ENCODE measurements at regions not wholly inside any gene's neighbourhood (a gene's known extent, or its start where the extent isn't known, plus 50 kb on each side); places are given as distances from the start of the nearest gene placed in this dataset.

DNA sequence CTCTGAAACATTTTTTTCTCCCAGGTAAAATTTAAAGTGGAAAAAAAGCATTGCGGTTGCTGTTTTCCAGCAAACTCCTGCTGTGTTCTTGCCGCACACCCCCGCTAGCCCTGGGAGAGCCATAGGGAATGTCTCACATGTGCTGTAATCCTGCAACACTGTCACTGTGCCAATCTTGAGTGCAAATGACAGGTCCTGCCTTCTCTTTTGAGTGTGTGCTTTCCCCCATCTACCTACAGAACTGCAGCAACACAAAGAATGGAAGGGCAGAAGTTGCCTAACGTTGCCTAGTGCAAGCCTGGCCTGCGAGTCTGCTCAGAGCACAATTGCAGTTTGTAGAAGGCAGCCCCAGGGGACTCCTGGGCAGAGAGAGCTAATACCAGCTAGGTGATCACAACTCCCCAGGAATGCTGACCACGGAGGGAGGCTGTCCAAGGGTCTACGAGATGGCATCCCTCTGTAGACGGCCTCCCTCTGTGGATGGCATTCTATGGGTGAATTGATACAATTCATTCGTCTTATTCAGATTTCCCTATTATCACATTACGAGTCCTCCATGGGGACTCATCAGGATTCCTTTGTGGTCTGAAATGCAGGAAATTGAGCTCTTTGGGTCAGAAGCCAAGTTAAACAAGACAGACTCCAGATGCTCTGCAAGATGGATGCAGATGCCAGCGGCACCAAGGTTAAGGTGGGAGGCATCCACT lies 172.6 kb upstream of the S1PR3 start:
- TF ChIP-seq CTCF (IDR thresholded peaks at IDR 0.05; ENCODE audit: unreplicated experiment): no peak
- no TSS peak for BruUV-seq (replicated peaks)
- Mint-ChIP-seq H3K36me3 (ENCODE audit: insufficient read depth, unreplicated experiment) (no peaks in the 10 kb centered on the region), H3K27ac (ENCODE audit: unreplicated experiment) (no peak overlapping the region), H3K27me3 (ENCODE audit: unreplicated experiment) (peaks cover 23% of the 10 kb centered on the region), H3K9me3 (ENCODE audit: low read depth, unreplicated experiment) (no peaks in the 10 kb centered on the region), H3K4me1 (ENCODE audit: low read depth, unreplicated experiment) (no peaks in the 10 kb centered on the region), H3K4me3 (ENCODE audit: low read depth, unreplicated experiment) (no peak overlapping the region)
- DNase-seq: no peak
- CTCF ChIA-PET: interaction anchor here (0.6 kb wide), 1 partner anchor 1678 kb away, joined by 3 read pairs; no protein-coding TSS in a partner anchor
- intact Hi-C loops (cut with micrococcal nuclease; ENCODE audit: unreplicated experiment): no loop called here

GRCh38 chr9:88819476-88819875 lies 171.8 kb upstream of the S1PR3 start:
- H3K4me1 Mint-ChIP-seq (ENCODE audit: low read depth, unreplicated experiment): no peaks in the 10 kb centered on the region
- intact Hi-C loops (cut with micrococcal nuclease; ENCODE audit: unreplicated experiment): no loop called here
- no peak for TF ChIP-seq CTCF (IDR thresholded peaks at IDR 0.05; ENCODE audit: unreplicated experiment)
- DNase-seq: no peak
- peaks cover 29% of the 10 kb centered on the region for H3K27me3 Mint-ChIP-seq (ENCODE audit: unreplicated experiment)
- H3K4me3 Mint-ChIP-seq (ENCODE audit: low read depth, unreplicated experiment): no peak overlapping the region
- no TSS peak for BruUV-seq (replicated peaks)
- H3K36me3 Mint-ChIP-seq (ENCODE audit: insufficient read depth, unreplicated experiment): no peaks in the 10 kb centered on the region
- CTCF ChIA-PET: no interaction called here
- no peak overlapping the region for H3K27ac Mint-ChIP-seq (ENCODE audit: unreplicated experiment)
- no peaks in the 10 kb centered on the region for H3K9me3 Mint-ChIP-seq (ENCODE audit: low read depth, unreplicated experiment)

- no peak for TF ChIP-seq CTCF (IDR thresholded peaks at IDR 0.05; ENCODE audit: unreplicated experiment)
- no TSS peak for BruUV-seq (replicated peaks)
- intact Hi-C loops (cut with micrococcal nuclease; ENCODE audit: unreplicated experiment): no loop called here
- H3K9me3 Mint-ChIP-seq (ENCODE audit: low read depth, unreplicated experiment): no peaks in the 10 kb centered on the region
- no peaks in the 10 kb centered on the region for H3K4me1 Mint-ChIP-seq (ENCODE audit: low read depth, unreplicated experiment)
- H3K36me3 Mint-ChIP-seq (ENCODE audit: insufficient read depth, unreplicated experiment): no peaks in the 10 kb centered on the region
- DNase-seq: no peak
- peaks cover 29% of the 10 kb centered on the region for H3K27me3 Mint-ChIP-seq (ENCODE audit: unreplicated experiment)
- no peak overlapping the region for H3K27ac Mint-ChIP-seq (ENCODE audit: unreplicated experiment)
- H3K4me3 Mint-ChIP-seq (ENCODE audit: low read depth, unreplicated experiment): no peak overlapping the region
- CTCF ChIA-PET: no interaction called here
These were observed 171.2 kb upstream of the S1PR3 start for GRCh38 chr9:88820055-88820454.

- intact Hi-C loops (cut with micrococcal nuclease; ENCODE audit: unreplicated experiment): no loop called here
- Mint-ChIP-seq H3K4me1 (ENCODE audit: low read depth, unreplicated experiment) (no peaks in the 10 kb centered on the region), H3K4me3 (ENCODE audit: low read depth, unreplicated experiment) (no peak overlapping the region), H3K27me3 (ENCODE audit: unreplicated experiment) (peaks cover 27% of the 10 kb centered on the region), H3K27ac (ENCODE audit: unreplicated experiment) (no peak overlapping the region), H3K9me3 (ENCODE audit: low read depth, unreplicated experiment) (no peaks in the 10 kb centered on the region), H3K36me3 (ENCODE audit: insufficient read depth, unreplicated experiment) (no peaks in the 10 kb centered on the region)
- no peak for TF ChIP-seq CTCF (IDR thresholded peaks at IDR 0.05; ENCODE audit: unreplicated experiment)
- no peak for DNase-seq
- CTCF ChIA-PET: no interaction called here
- no TSS peak for BruUV-seq (replicated peaks)
These were observed 170.1 kb upstream of the S1PR3 start for GRCh38 chr9:88821033-88821745.

Data from Calu3 (cell line).